Liver (tissue), 8 donors: ENCODE measurements at regions not wholly inside any gene's neighbourhood (a gene's known extent, or its start where the extent isn't known, plus 50 kb on each side); places are given as distances from the start of the nearest gene placed in this dataset.

Experiments
- DNase-seq: peaks from one replicate; pipeline ENCODE4 v3.0.0-alpha.2; 2017; ENCODE audit warnings: low spot score
- H3K27ac ChIP-seq, 2 donors: one replicate each; pipeline ENCODE4 v1.7.0; 2013; ENCODE audit warnings: inconsistent platforms in 2 of 2, low read length in 2 of 2, control low read depth in 1 of 2, low read depth in 1 of 2, mild to moderate bottlenecking in 1 of 2
- H3K27me3 ChIP-seq, 4 donors: one replicate each; pipeline versions ENCODE4 v1.6.1 to v1.7.0; 2013; ENCODE audit warnings: low read length in 3 of 4, inconsistent platforms in 1 of 4, mild to moderate bottlenecking in 1 of 4, moderate library complexity in 1 of 4; ENCODE audit not compliant: control insufficient read depth in 4 of 4, insufficient read depth in 4 of 4
- H3K36me3 ChIP-seq, 4 donors: one replicate each; pipeline versions ENCODE4 v1.6.1 to v1.7.0; 2013; ENCODE audit warnings: low read length in 3 of 4, mild to moderate bottlenecking in 3 of 4, low read depth in 1 of 4, moderate library complexity in 1 of 4; ENCODE audit not compliant: control insufficient read depth in 4 of 4, insufficient read depth in 3 of 4
- H3K4me1 ChIP-seq, 4 donors: one replicate each; pipeline versions ENCODE4 v1.6.1 to v1.7.0; 2013; ENCODE audit warnings: low read length in 3 of 4, mild to moderate bottlenecking in 3 of 4, moderate library complexity in 1 of 4; ENCODE audit not compliant: control insufficient read depth in 4 of 4, insufficient read depth in 4 of 4
- H3K4me3 ChIP-seq, 3 donors: one replicate each; pipeline versions ENCODE4 v1.6.1 to v1.7.0; 2013; ENCODE audit warnings: low read length in 3 of 3, control low read depth in 1 of 3, low read depth in 1 of 3, mild to moderate bottlenecking in 1 of 3
- H3K9ac ChIP-seq, 2 donors: one replicate each; pipeline ENCODE4 v1.7.0; 2013; ENCODE audit warnings: low read length in 2 of 2, mild to moderate bottlenecking in 2 of 2, moderate library complexity in 2 of 2, control low read depth in 1 of 2, low read depth in 1 of 2
- H3K9me3 ChIP-seq, 4 donors: one replicate each; pipeline versions ENCODE4 v1.6.1 to v1.7.0; 2013; ENCODE audit warnings: low read length in 3 of 4; ENCODE audit not compliant: control insufficient read depth in 4 of 4
- EGR1 ChIP-seq, 2 donors: IDR thresholded peaks; 2 replicates each; pipeline ENCODE4 v1.6.1; 2016 to 2018; ENCODE audit warnings: antibody characterized with exemption in 2 of 2, low read depth in 2 of 2
- FOXA1 ChIP-seq: IDR thresholded peaks from 2 replicates; pipeline ENCODE4 v1.6.1; 2016; ENCODE audit warnings: antibody characterized with exemption
- FOXA2 ChIP-seq: IDR thresholded peaks from 2 replicates; pipeline ENCODE4 v1.6.1; 2016; ENCODE audit warnings: antibody characterized with exemption
- GABPA ChIP-seq, 2 donors: IDR thresholded peaks in 1 of 2; conservative IDR thresholded peaks in 1 of 2; 2 replicates each; pipeline ENCODE4 v1.6.1; 2016; ENCODE audit warnings: antibody characterized with exemption in 2 of 2, mild to moderate bottlenecking in 1 of 2, moderate library complexity in 1 of 2
- HNF4A ChIP-seq, 2 donors: conservative IDR thresholded peaks; 2 replicates each; pipeline ENCODE4 v1.6.1; 2016; ENCODE audit warnings: antibody characterized with exemption in 2 of 2, mild to moderate bottlenecking in 2 of 2
- HNF4G ChIP-seq: IDR thresholded peaks from 2 replicates; pipeline ENCODE4 v1.6.1; 2016; ENCODE audit warnings: antibody characterized with exemption
- JUND ChIP-seq, 2 donors: IDR thresholded peaks; 2 replicates each; pipeline ENCODE4 v1.6.1; 2016; ENCODE audit warnings: antibody characterized with exemption in 2 of 2
- NR2F2 ChIP-seq: IDR thresholded peaks from 2 replicates; pipeline ENCODE4 v1.6.1; 2016; ENCODE audit warnings: antibody characterized with exemption
- RAD21 ChIP-seq, 2 donors: IDR thresholded peaks; 2 replicates each; pipeline ENCODE4 v1.6.1; 2016; ENCODE audit warnings: antibody characterized with exemption in 2 of 2, mild to moderate bottlenecking in 2 of 2
- RXRA ChIP-seq, 2 donors: IDR thresholded peaks; 2 replicates each; pipeline ENCODE4 v1.6.1; 2017 to 2018; ENCODE audit warnings: antibody characterized with exemption in 2 of 2, mild to moderate bottlenecking in 1 of 2
- TAF1 ChIP-seq: conservative IDR thresholded peaks from 2 replicates; pipeline ENCODE4 v1.6.1; 2016; ENCODE audit warnings: antibody characterized with exemption, mild to moderate bottlenecking
- YY1 ChIP-seq: IDR thresholded peaks from 2 replicates; pipeline ENCODE4 v1.6.1; 2016; ENCODE audit warnings: antibody characterized with exemption, mild to moderate bottlenecking
- WGBS: extraction: QIAGEN DNeasy Blood & Tissue Kit; methylation state at CpG from one replicate; pipeline ENCODE4 v1.1.7; 2013; 5-methylcytosine and 5-hydroxymethylcytosine counted together
- TF ChIP-seq, protein P1 (sequence below): IDR thresholded peaks from 2 replicates; pipeline ENCODE4 v1.6.1; 2016; ENCODE audit warnings: antibody characterized with exemption, mild to moderate bottlenecking
- TF ChIP-seq, protein P2 (sequence below): IDR thresholded peaks from 2 replicates; pipeline ENCODE4 v1.6.1; 2016; ENCODE audit warnings: antibody characterized with exemption
- TF ChIP-seq, protein P3 (sequence below): fragments of 150-350 bp; IDR thresholded peaks from 2 replicates; pipeline ENCODE4 v1.5.1; 2017; ENCODE audit warnings: improper control_type of control experiment, low read depth, low read length; ENCODE audit not compliant: missing input control
- TF ChIP-seq, protein P4 (sequence below): IDR thresholded peaks from 2 replicates; pipeline ENCODE4 v1.6.1; 2016; ENCODE audit warnings: antibody characterized with exemption
- TF ChIP-seq, protein P5 (sequence below): IDR thresholded peaks from 2 replicates; pipeline ENCODE4 v1.6.1; 2016; ENCODE audit warnings: antibody characterized with exemption
- donor health status: healthy.
- donor health status: healthy.
- donor health status: healthy.
- donor health status: healthy.
- donor health status: healthy.

DNA sequence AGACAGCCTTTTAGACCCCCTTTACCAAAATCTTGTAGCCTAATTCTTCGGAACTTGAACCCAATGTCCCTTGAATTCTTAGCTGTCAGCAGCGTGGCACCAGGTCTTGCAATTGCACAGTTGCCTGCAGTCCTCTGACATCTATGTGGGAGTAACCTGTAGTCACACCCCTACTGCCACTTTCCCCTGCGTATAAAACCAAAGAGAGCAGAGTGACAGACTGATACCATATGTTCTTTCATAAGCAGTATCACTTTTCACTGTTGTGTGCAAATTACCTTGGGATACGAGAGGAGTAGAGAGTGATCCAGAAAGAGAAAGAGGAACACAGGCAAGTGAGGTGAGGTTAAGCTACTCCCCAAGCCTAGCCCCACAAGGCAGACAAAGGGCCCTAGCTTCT is 364.3 kb upstream of the ADAMTSL1 start:
- DNase-seq: no peak
- Histone ChIP-seq H3K9ac (no peak overlapping the region), H3K36me3 (no peaks in the 10 kb centered on the region), H3K9me3 (no peaks in the 10 kb centered on the region), H3K27ac (no peak overlapping the region), H3K4me3 (no peak overlapping the region), H3K27me3 (no peaks in the 10 kb centered on the region), H3K4me1 (no peaks in the 10 kb centered on the region)
- TF ChIP-seq FOXA1 (no peak), YY1 (no peak), RAD21 (IDR thresholded peaks at IDR 0.05) (no peak), NR2F2 (no peak), HNF4A (conservative IDR thresholded peaks at IDR 0.05) (no peak), FOXA2 (no peak), JUND (IDR thresholded peaks at IDR 0.05) (no peak), RXRA (IDR thresholded peaks at IDR 0.05) (no peak), HNF4G (no peak), TAF1 (no peak), EGR1 (IDR thresholded peaks at IDR 0.05; ENCODE audit: low read depth in 2 of 2) (no peak)
- TF ChIP-seq, protein P1, sequence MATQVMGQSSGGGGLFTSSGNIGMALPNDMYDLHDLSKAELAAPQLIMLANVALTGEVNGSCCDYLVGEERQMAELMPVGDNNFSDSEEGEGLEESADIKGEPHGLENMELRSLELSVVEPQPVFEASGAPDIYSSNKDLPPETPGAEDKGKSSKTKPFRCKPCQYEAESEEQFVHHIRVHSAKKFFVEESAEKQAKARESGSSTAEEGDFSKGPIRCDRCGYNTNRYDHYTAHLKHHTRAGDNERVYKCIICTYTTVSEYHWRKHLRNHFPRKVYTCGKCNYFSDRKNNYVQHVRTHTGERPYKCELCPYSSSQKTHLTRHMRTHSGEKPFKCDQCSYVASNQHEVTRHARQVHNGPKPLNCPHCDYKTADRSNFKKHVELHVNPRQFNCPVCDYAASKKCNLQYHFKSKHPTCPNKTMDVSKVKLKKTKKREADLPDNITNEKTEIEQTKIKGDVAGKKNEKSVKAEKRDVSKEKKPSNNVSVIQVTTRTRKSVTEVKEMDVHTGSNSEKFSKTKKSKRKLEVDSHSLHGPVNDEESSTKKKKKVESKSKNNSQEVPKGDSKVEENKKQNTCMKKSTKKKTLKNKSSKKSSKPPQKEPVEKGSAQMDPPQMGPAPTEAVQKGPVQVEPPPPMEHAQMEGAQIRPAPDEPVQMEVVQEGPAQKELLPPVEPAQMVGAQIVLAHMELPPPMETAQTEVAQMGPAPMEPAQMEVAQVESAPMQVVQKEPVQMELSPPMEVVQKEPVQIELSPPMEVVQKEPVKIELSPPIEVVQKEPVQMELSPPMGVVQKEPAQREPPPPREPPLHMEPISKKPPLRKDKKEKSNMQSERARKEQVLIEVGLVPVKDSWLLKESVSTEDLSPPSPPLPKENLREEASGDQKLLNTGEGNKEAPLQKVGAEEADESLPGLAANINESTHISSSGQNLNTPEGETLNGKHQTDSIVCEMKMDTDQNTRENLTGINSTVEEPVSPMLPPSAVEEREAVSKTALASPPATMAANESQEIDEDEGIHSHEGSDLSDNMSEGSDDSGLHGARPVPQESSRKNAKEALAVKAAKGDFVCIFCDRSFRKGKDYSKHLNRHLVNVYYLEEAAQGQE: no peak
- TF ChIP-seq, protein P2, sequence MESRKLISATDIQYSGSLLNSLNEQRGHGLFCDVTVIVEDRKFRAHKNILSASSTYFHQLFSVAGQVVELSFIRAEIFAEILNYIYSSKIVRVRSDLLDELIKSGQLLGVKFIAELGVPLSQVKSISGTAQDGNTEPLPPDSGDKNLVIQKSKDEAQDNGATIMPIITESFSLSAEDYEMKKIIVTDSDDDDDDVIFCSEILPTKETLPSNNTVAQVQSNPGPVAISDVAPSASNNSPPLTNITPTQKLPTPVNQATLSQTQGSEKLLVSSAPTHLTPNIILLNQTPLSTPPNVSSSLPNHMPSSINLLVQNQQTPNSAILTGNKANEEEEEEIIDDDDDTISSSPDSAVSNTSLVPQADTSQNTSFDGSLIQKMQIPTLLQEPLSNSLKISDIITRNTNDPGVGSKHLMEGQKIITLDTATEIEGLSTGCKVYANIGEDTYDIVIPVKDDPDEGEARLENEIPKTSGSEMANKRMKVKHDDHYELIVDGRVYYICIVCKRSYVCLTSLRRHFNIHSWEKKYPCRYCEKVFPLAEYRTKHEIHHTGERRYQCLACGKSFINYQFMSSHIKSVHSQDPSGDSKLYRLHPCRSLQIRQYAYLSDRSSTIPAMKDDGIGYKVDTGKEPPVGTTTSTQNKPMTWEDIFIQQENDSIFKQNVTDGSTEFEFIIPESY: no peak
- TF ChIP-seq, protein P3, sequence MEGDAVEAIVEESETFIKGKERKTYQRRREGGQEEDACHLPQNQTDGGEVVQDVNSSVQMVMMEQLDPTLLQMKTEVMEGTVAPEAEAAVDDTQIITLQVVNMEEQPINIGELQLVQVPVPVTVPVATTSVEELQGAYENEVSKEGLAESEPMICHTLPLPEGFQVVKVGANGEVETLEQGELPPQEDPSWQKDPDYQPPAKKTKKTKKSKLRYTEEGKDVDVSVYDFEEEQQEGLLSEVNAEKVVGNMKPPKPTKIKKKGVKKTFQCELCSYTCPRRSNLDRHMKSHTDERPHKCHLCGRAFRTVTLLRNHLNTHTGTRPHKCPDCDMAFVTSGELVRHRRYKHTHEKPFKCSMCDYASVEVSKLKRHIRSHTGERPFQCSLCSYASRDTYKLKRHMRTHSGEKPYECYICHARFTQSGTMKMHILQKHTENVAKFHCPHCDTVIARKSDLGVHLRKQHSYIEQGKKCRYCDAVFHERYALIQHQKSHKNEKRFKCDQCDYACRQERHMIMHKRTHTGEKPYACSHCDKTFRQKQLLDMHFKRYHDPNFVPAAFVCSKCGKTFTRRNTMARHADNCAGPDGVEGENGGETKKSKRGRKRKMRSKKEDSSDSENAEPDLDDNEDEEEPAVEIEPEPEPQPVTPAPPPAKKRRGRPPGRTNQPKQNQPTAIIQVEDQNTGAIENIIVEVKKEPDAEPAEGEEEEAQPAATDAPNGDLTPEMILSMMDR: no peak
- TF ChIP-seq, protein P4, sequence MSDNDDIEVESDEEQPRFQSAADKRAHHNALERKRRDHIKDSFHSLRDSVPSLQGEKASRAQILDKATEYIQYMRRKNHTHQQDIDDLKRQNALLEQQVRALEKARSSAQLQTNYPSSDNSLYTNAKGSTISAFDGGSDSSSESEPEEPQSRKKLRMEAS: no peak
- 87% methylated on average over 4 of the region's 4 CpGs for WGBS

DNA sequence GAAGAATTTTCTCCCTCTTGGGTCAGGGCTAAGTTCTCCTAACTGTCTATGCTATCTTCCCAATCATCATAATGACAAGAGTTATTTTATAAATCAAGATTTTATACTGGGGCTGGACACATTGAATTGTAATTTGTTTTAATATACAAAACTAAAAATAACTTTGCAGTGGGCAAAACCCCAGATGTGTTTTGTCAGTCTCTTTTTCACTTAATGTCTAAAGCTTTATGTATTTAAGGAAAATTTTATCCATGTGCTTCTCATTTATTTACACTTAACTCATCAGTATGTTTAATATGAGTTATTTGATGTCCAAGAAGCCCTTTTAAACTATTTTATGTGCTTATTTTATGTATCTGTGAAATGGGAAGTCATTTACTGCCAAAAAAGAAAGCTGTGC is 362.8 kb upstream of the ADAMTSL1 start:
- H3K27me3 ChIP-seq: no peaks in the 10 kb centered on the region
- TF ChIP-seq RAD21 (IDR thresholded peaks at IDR 0.05) (no peak), RXRA (IDR thresholded peaks at IDR 0.05) (no peak), HNF4G (no peak), GABPA (IDR thresholded peaks at IDR 0.05 in 1 of 2, conservative IDR thresholded peaks at IDR 0.05 in 1 of 2) (no peak), YY1 (no peak), FOXA1 (no peak), HNF4A (conservative IDR thresholded peaks at IDR 0.05) (no peak)
- TF ChIP-seq, protein P4: no peak
- TF ChIP-seq, protein P5, sequence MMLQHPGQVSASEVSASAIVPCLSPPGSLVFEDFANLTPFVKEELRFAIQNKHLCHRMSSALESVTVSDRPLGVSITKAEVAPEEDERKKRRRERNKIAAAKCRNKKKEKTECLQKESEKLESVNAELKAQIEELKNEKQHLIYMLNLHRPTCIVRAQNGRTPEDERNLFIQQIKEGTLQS: no peak
- TF ChIP-seq, protein P3: no peak
- H3K9ac ChIP-seq: no peak overlapping the region
- H3K27ac ChIP-seq: no peak overlapping the region
- no peak overlapping the region for H3K4me3 ChIP-seq
- no peak for DNase-seq
- no peaks in the 10 kb centered on the region for H3K9me3 ChIP-seq
- H3K4me1 ChIP-seq: no peaks in the 10 kb centered on the region
- no peaks in the 10 kb centered on the region for H3K36me3 ChIP-seq
